GM19238 (cell line): ENCODE measurements at regions not wholly inside any gene's neighbourhood (a gene's known extent, or its start where the extent isn't known, plus 50 kb on each side); places are given as distances from the start of the nearest gene placed in this dataset.
"Not testable (repeated sequence)": the region's sequence is repeated elsewhere in the genome, so short reads cannot be mapped to it uniquely, and the experiment has no call there.

Experiments used
- DNase-seq: peaks from one replicate; pipeline ENCODE4 v3.0.0; 2011; ENCODE audit warnings: low spot score; ENCODE audit not compliant: insufficient read length

- DNase-seq: no peak
Observed at GRCh38 chr15:96657096-96657495, 326.6 kb downstream of the NR2F2 start.

GRCh38 chr15:96666979-96667378, 336.5 kb downstream of the NR2F2 start:
- not testable (repeated sequence) for DNase-seq

GRCh38 chr15:96670389-96670788, 339.9 kb downstream of the NR2F2 start:
- DNase-seq: no peak

- no peak for DNase-seq
Observed at GRCh38 chr15:96672629-96673028, 342.1 kb downstream of the NR2F2 start.

- no peak for DNase-seq
Observed at GRCh38 chr15:96678386-96678785, 347.9 kb downstream of the NR2F2 start.

- DNase-seq: no peak
Observed at GRCh38 chr15:96687388-96688107, 357.0 kb downstream of the NR2F2 start.

- no peak for DNase-seq
Observed at GRCh38 chr15:96690733-96691132, 360.2 kb downstream of the NR2F2 start.

- DNase-seq: no peak
Observed at GRCh38 chr15:96692826-96693225, 362.3 kb downstream of the NR2F2 start.

GRCh38 chr15:96693515-96693914, 363.0 kb downstream of the NR2F2 start:
- no peak for DNase-seq

GRCh38 chr15:96693990-96694517, 363.6 kb downstream of the NR2F2 start:
- DNase-seq: no peak

GRCh38 chr15:96695426-96695825, 364.9 kb downstream of the NR2F2 start:
- DNase-seq: no peak

GRCh38 chr15:96699871-96700401, 369.4 kb downstream of the NR2F2 start:
- no peak for DNase-seq

GRCh38 chr15:96700555-96700954, 370.1 kb downstream of the NR2F2 start:
- no peak for DNase-seq

- no peak for DNase-seq
Observed at GRCh38 chr15:96701443-96701842, 370.9 kb downstream of the NR2F2 start.

- DNase-seq: no peak
Observed at GRCh38 chr15:96701877-96702276, 371.4 kb downstream of the NR2F2 start.

GRCh38 chr15:96702589-96702988, 372.1 kb downstream of the NR2F2 start:
- no peak for DNase-seq

GRCh38 chr15:96703091-96703490, 372.6 kb downstream of the NR2F2 start:
- no peak for DNase-seq

- no peak for DNase-seq
Observed at GRCh38 chr15:96703794-96704550, 373.5 kb downstream of the NR2F2 start.

- DNase-seq: no peak
Observed at GRCh38 chr15:96716075-96716474, 385.6 kb downstream of the NR2F2 start.

GRCh38 chr15:96716478-96716877, 386.0 kb downstream of the NR2F2 start:
- DNase-seq: no peak

GRCh38 chr15:96720251-96720650, 389.8 kb downstream of the NR2F2 start:
- no peak for DNase-seq

- DNase-seq: no peak
Observed at GRCh38 chr15:96720656-96721055, 390.2 kb downstream of the NR2F2 start.
